HG02759 (cell line): ENCODE measurements at regions not wholly inside any gene's neighbourhood (a gene's known extent, or its start where the extent isn't known, plus 50 kb on each side); places are given as distances from the start of the nearest gene placed in this dataset.
"Not testable (repeated sequence)": the region's sequence is repeated elsewhere in the genome, so short reads cannot be mapped to it uniquely, and the experiment has no call there.

Experiments
- ATAC-seq: cut with Tn5 transposase; IDR thresholded peaks from one replicate; pipeline ENCODE4 v1.9.1; 2021; ENCODE audit warnings: mild to moderate bottlenecking, moderate library complexity; ENCODE audit not compliant: unreplicated experiment

- no peak for ATAC-seq
These were observed 874.8 kb downstream of the C4orf33 start for GRCh38 chr4:129970801-129971200.

GRCh38 chr4:129971419-129971818, 875.5 kb downstream of the C4orf33 start:
- ATAC-seq = no peak

- ATAC-seq = no peak
These were observed 876.3 kb downstream of the C4orf33 start for GRCh38 chr4:129972257-129972656.

GRCh38 chr4:129974730-129975129, 878.8 kb downstream of the C4orf33 start:
- ATAC-seq = no peak

GRCh38 chr4:129978315-129978714, 882.4 kb downstream of the C4orf33 start:
- ATAC-seq = no peak

- no peak for ATAC-seq
These were observed 893.0 kb downstream of the C4orf33 start for GRCh38 chr4:129988957-129989356.

GRCh38 chr4:129994715-129995114, 898.8 kb downstream of the C4orf33 start:
- peak; percentile 86 for ATAC-seq

- no peak for ATAC-seq
These were observed 902.6 kb downstream of the C4orf33 start for GRCh38 chr4:129998436-129999150.

- no peak for ATAC-seq
These were observed 903.2 kb downstream of the C4orf33 start for GRCh38 chr4:129999156-129999555.

- no peak for ATAC-seq
These were observed 912.5 kb downstream of the C4orf33 start for GRCh38 chr4:130008461-130008860.

- ATAC-seq = not testable (repeated sequence)
These were observed 916.9 kb downstream of the C4orf33 start for GRCh38 chr4:130012806-130013205.

- no peak for ATAC-seq
These were observed 925.8 kb downstream of the C4orf33 start for GRCh38 chr4:130021706-130022105.

GRCh38 chr4:130023088-130023487, 927.1 kb downstream of the C4orf33 start:
- ATAC-seq = no peak

- ATAC-seq = no peak
These were observed 929.7 kb downstream of the C4orf33 start for GRCh38 chr4:130025701-130026100.

- ATAC-seq = no peak
These were observed 930.2 kb downstream of the C4orf33 start for GRCh38 chr4:130026185-130026584.

GRCh38 chr4:130027973-130028372, 932.0 kb downstream of the C4orf33 start:
- no peak for ATAC-seq

GRCh38 chr4:130028552-130028951, 932.6 kb downstream of the C4orf33 start:
- ATAC-seq = peak; percentile 93

- no peak for ATAC-seq
These were observed 933.5 kb downstream of the C4orf33 start for GRCh38 chr4:130029442-130029841.

GRCh38 chr4:130031858-130032257, 935.9 kb downstream of the C4orf33 start:
- ATAC-seq = no peak

GRCh38 chr4:130033657-130034056, 937.7 kb downstream of the C4orf33 start:
- ATAC-seq = not testable (repeated sequence)

- ATAC-seq = no peak
These were observed 938.9 kb downstream of the C4orf33 start for GRCh38 chr4:130034876-130035275.

GRCh38 chr4:130035391-130035790, 939.4 kb downstream of the C4orf33 start:
- no peak for ATAC-seq

GRCh38 chr4:130037866-130038265, 941.9 kb downstream of the C4orf33 start:
- not testable (repeated sequence) for ATAC-seq
